SK-N-SH treated with all-trans-retinoic acid at 6 μM for 48 hours (cell line): ENCODE measurements at regions not wholly inside any gene's neighbourhood (a gene's known extent, or its start where the extent isn't known, plus 50 kb on each side); places are given as distances from the start of the nearest gene placed in this dataset.

ENCODE experiments used
- ARNTL ChIP-seq: fragments of 450-650 bp; formaldehyde crosslinking; IDR thresholded peaks from 2 replicates; pipeline ENCODE4 v1.5.0; 2020; ENCODE audit warnings: low read depth, mild to moderate bottlenecking, moderate library complexity, borderline replicate concordance
- CREB5 ChIP-seq: fragments of 250-450 bp; sonication (Bioruptor Pico); IDR thresholded peaks from 2 replicates; pipeline ENCODE4 v1.5.1; 2020; ENCODE audit warnings: low read depth, mild to moderate bottlenecking, moderate library complexity
- ESRRG ChIP-seq: fragments of 250-450 bp; sonication (Bioruptor Pico); IDR thresholded peaks from 2 replicates; pipeline ENCODE4 v1.6.1; 2021; ENCODE audit warnings: mild to moderate bottlenecking
- OSR1 ChIP-seq: fragments of 250-450 bp; sonication (Bioruptor Pico); IDR thresholded peaks from 2 replicates; pipeline ENCODE4 v1.8.0; 2022; ENCODE audit warnings: moderate library complexity, mild to moderate bottlenecking, inconsistent platforms
- PATZ1 ChIP-seq: fragments of 250-450 bp; sonication (Bioruptor Pico); IDR thresholded peaks from 2 replicates; pipeline ENCODE4 v1.8.0; 2020; ENCODE audit warnings: mild to moderate bottlenecking, moderate library complexity, borderline replicate concordance
- POU6F1 ChIP-seq: fragments of 250-450 bp; sonication (Bioruptor Pico); IDR thresholded peaks from 2 replicates; pipeline ENCODE4 v1.8.0; 2021; ENCODE audit warnings: low read depth, mild to moderate bottlenecking, moderate library complexity, borderline replicate concordance
- PPARA ChIP-seq: fragments of 250-450 bp; sonication (Bioruptor Pico); IDR thresholded peaks from 2 replicates; pipeline ENCODE4 v1.5.0; 2020; ENCODE audit warnings: mild to moderate bottlenecking, borderline replicate concordance
- RARB ChIP-seq: fragments of 250-450 bp; sonication (Bioruptor Pico); IDR thresholded peaks from 2 replicates; pipeline ENCODE4 v1.8.0; 2021; ENCODE audit warnings: mild to moderate bottlenecking, moderate library complexity
- TCF4 ChIP-seq: fragments of 250-450 bp; sonication (Bioruptor Pico); IDR thresholded peaks from 2 replicates; pipeline ENCODE4 v1.8.0; 2021; ENCODE audit warnings: mild to moderate bottlenecking, moderate library complexity, borderline replicate concordance
- TOX ChIP-seq: fragments of 250-450 bp; sonication (Bioruptor Pico); IDR thresholded peaks from 2 replicates; pipeline ENCODE4 v1.8.0; 2021; ENCODE audit warnings: mild to moderate bottlenecking, moderate library complexity, borderline replicate concordance
- ZC3H10 ChIP-seq: fragments of 250-450 bp; sonication (Bioruptor Pico); IDR thresholded peaks from 2 replicates; pipeline ENCODE4 v1.5.1; 2021; ENCODE audit warnings: mild to moderate bottlenecking, moderate library complexity
- ZFP3 ChIP-seq: fragments of 250-450 bp; sonication (Bioruptor Pico); IDR thresholded peaks from 2 replicates; pipeline ENCODE4 v1.5.0; 2020; ENCODE audit warnings: mild to moderate bottlenecking, moderate library complexity
- ZNF565 ChIP-seq: fragments of 450-650 bp; formaldehyde crosslinking; conservative IDR thresholded peaks from 2 replicates; pipeline ENCODE4 v1.5.0; 2020; ENCODE audit warnings: low read depth, mild to moderate bottlenecking, moderate library complexity

- TF ChIP-seq PATZ1 (CRISPR knock-in tag) (no peak), POU6F1 (CRISPR knock-in tag) (no peak), ESRRG (CRISPR knock-in tag) (no peak), ZC3H10 (CRISPR knock-in tag) (no peak), PPARA (no peak), ZFP3 (CRISPR knock-in tag) (no peak), RARB (CRISPR knock-in tag) (no peak), TCF4 (no peak), CREB5 (CRISPR knock-in tag) (no peak), OSR1 (CRISPR knock-in tag) (no peak), ARNTL (no peak), TOX (CRISPR knock-in tag) (no peak), ZNF565 (CRISPR knock-in tag) (no peak)
Measured at GRCh38 chr6:141846639-141847038, 286.1 kb upstream of the GJE1 start.
